HG02885 (cell line): ENCODE measurements at regions not wholly inside any gene's neighbourhood (a gene's known extent, or its start where the extent isn't known, plus 50 kb on each side); places are given as distances from the start of the nearest gene placed in this dataset.
"Not testable (repeated sequence)": the region's sequence is repeated elsewhere in the genome, so short reads cannot be mapped to it uniquely, and the experiment has no call there.

ENCODE experiments used
- ATAC-seq: cut with Tn5 transposase; IDR thresholded peaks from one replicate; pipeline ENCODE4 v1.9.1; 2021; ENCODE audit warnings: mild to moderate bottlenecking; ENCODE audit not compliant: unreplicated experiment, poor library complexity

DNA sequence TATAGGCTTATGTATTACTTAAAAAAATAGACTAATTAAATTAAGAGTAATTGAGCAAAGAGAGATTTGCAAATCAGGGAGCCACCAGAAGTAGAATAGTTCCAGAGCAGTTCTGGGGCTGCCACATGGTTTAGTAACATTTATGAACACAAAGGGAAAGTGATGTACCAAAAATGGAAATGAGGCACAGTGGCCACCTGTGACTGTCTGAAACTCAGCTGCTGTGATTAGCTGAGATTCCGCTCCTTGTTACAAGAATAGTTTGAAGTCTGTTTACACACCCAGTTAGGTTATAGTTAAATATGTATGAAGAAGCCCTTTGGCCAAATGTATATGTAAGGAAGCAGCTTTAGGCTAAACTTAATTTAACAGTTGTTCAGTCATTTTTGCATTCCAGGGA is 901.5 kb upstream of the CHORDC1 start:
- ATAC-seq = no peak

DNA sequence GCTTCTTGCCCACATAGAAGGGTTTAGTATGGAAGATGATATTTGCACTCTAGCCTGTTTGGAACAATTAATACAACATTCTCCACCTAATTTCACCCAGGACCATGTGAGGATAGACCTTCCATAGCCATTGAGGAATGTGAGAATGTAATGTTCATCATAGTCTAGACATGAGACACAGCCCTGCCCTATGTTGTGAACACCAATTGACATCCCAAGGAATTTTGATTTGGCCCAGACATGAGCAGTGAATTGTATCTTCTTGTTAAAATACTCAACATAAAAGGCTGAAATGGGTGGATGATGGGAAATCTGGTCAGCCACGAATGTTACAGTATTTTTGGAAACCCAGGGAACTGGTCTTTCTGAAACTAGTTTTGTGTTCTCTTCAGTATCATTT is 892.3 kb upstream of the CHORDC1 start:
- no peak for ATAC-seq

DNA sequence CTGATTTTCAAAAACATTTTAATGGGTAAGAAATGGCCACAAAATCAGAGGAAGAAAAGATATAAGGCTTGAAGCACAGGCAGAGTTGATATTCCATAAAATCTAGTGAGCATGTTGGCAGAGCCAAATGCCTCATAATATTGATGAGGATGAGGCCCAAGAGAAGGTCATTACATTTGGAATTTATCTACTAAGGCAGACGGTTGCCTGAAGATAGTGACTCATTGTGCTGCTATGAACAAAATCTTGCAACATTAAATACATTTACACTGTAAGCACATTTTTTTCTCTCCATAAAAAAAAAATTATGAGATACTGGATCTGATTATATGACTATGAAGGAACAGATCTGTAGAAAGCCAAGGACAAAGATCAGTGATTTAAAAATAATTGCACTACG is 881.4 kb upstream of the CHORDC1 start:
- ATAC-seq = no peak

DNA sequence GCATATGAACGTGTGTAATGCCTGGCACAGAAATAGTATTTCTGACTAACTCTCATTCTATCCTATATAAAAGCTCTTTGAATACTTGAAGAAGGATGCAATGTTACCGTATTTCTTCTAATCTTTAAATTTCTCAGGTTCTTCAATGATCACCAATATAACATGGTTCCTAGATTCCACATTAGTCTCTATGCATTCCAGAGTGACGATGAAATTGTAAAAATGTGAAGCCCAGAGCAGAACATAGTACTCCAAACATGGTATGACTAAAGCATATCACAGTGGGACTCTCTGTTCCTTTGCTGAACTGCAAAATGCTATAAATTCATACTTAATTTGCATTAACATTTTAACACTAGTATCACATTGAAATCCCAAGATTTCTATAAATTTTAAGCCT is 877.6 kb upstream of the CHORDC1 start:
- ATAC-seq = no peak

DNA sequence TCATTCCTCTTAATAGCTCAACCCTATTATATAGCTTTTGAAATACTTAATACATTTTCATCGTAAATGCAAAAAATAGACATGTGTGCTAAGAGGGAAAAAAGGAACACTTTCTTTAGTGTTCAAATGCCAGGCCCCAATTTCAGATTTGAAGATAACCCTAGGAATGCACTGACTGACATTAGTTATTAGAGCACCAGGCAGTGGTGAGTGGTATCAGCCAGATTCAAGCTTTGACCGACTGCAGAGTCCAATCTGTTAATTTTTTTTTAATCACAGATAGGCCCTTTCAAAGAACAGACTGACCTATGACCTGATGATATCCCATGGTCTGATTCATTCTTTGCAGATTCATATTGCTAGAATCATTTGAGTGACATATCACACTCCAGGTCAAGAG is 874.2 kb upstream of the CHORDC1 start:
- ATAC-seq = no peak

DNA sequence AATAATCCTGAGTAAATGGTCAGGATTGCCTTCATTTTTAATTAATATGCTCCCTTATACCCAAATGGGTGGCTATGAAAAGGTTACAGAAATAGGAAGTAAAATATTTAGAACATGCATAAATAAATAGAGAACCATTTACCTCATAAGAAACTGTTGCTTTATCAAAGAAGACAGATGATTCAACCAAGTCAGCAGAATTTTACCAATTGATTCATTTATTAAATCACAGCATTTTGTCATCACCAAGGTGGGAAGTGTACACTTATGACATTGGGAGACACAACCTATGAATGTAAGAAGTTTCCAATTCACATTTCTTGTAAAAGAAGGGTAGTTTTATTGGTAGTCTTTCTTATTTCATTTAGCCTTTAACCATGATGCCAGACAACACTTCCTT is 870.3 kb upstream of the CHORDC1 start:
- no peak for ATAC-seq

DNA sequence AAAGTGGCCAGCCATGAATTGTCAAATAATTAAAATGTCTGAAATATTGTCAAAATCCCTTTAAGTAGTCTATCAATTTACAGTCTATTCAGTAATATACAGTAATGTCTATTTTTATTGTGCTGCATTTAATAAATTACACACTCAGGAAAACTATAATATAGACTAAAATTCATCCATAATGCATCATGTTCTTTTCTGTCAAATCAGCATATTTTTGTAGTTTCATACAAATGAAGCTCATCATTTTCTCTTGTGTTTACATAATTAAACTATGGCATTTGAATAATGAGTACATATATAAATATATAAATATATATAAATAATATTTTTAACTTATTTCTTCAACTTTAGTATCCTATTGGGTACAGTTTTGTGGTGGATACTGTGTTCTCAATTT is 868.7 kb upstream of the CHORDC1 start:
- no peak for ATAC-seq

DNA sequence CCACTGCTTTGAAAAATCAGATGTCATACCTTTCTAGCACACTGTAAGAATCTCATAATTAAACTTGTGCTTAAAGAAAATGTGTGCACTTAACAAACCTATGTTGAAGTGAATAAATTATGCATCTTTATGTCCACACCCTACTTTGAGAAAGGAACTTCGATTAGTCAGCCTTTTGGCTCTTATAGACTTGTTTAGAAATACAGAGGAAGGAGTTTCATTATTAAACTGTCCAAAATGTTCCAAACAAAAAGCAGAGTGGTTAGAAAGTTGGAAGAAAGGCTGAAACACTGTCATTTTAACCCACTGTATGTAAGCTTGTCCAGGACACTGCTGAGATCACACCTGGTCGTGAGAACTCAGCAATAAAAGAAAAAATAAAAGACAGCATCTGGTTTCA is 863.2 kb upstream of the CHORDC1 start:
- no peak for ATAC-seq

DNA sequence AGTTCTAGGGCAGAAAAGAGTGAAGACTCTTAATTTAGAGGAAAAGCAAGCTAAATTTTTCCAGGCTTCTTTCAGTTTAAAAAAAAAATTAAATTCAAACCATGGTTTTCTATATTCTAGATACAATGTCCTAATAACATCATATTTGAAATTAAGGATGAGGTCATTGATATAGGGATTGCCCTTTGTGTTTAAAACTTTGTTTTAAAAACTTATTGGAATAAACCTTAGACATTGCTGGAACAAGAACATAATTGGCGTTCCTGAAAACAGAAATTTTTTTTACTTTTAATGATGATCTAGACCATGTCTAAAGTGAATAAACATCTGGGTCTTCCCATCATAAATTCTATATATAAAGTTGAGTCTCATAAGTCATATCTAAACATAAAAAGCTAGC is 859.4 kb upstream of the CHORDC1 start:
- ATAC-seq = no peak

DNA sequence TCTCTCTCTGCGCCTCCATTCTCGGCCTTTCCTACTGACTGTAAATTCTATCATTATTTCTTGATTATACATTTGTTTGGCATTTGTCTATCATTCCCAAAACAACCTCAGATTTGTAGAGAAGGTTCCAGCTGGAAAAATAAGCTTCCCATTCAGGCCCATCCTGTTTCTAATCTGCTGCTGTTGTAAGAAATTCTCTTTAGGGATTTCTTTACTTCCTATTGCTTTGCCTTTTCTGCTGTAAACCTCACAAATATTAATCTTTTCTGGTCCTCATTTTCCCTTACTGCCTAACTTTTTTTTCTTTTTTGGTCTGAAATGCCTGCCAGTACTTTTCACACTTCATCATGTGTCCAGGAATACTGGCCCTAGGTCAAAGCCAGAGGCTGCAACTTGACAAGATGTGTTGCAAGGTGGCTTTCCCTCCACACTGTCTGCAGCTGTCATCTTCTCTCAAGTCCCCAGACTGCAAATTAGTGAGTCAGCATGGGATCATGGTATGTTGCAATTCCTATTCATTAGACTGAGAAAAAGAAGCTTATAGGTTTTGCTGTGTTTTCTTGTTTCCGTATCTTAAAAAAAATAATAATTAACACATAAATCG is 858.7 kb upstream of the CHORDC1 start:
- ATAC-seq = no peak

DNA sequence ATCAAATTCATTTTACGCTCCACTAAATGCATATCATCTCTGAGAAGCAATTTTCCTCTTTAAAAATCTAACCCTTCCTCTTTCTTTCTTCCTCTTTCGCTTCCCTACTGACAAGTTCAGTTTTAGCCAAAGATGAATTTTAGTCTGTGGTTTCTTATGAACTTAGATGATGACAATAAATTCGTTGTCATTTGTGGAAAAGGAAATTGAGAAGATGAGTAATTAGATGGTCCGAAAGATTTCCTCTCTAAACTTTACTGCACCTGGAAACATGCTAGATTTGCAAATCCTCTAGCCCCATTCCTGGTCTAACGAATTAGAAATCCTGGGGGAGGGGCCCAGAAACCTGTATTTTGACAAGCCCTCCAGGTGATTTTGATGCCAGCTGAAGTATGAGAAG is 855.4 kb upstream of the CHORDC1 start:
- no peak for ATAC-seq

DNA sequence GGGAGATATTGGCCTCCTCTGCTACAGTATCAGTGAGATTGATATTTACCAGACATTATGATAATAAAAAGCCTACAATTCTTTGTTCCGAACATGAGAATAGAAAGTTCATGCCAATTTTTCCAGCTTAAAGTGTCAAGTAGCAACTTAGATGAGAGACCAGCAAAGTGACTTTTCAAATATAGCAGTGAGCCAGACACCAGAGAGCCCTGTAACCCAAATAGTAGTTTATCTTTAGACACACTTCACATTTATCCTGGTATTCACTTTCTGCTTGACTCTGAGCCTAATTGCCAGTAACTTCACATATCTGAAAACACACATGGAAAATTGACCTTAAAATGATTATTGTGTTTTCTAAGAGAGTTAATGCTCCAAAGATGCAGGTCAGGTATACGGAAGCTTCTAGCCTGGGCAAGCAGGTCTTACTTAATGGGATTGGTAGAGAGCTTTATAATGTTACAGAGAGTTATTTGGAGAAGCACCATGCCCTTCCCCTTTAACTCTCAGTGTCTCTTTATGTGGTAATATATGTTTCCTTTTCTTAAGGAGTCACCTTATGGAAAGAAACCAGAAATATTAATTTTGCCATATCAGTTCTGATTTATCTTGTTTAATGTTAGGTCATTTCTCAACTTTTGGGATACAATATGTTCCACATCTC is 852.3 kb upstream of the CHORDC1 start:
- ATAC-seq = no peak

DNA sequence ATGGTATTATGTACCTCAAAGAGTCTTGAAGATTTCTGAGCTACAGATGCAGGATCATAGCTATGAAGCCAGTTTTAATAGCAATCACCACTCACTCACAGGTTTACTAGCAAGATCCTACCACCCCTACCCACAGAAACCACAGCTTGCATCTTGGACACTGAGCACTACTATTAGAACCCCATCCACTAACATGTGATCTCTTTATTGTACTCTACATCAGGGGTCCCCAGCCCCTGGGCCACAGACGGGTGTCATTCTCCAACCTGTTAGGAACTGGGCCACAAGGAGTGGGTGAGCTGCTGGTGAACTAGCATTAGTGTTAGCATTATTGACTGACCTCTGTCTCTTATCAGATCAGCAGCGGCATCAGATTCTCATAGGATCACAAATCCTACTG is 844.8 kb upstream of the CHORDC1 start:
- no peak for ATAC-seq

DNA sequence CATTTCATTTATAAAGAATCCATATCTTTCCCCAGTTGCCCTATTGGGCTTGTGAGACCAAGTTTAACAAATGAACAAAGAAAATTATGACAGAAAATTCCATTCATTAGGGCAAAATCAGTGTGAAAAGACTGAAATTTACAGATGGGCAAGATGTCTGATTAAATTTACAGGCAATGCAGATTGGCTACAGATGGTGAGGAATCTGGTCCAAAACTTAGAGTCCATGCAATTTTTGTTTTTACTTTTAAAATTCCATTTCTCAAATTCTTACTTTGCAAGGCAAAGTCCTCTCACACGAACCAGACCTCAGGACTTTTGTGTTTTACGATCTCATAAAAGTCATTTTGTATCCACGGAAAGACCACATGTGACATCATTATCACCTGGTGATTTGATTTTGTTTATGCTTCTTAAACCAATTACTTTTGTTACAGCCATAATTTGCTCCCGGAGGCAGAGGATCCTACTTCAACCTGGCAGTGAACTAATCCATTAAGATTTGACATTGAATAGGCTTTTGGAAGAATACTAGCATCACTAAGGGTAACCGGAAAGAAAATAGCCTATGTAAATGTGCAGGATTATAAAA is 843.7 kb upstream of the CHORDC1 start:
- no peak for ATAC-seq

DNA sequence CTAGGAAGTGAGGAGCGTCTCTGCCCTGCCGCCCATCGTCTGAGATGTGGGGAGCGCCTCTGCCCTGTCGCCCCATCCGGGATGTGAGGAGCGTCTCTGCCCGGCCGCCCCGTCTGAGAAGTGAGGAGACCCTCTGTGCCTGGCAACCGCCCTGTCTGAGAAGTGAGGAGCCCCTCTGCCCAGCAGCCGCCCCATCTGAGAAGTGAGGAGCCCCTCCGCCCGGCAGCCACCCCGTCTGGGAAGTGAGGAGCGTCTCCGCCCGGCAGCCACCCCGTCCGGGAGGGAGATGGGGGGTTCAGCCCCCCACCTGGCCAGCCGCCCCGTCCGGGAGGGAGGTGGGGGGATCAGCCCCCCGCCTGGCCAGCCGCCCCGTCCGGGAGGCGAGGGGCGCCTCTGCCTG is 840.5 kb upstream of the CHORDC1 start:
- ATAC-seq = not testable (repeated sequence)

DNA sequence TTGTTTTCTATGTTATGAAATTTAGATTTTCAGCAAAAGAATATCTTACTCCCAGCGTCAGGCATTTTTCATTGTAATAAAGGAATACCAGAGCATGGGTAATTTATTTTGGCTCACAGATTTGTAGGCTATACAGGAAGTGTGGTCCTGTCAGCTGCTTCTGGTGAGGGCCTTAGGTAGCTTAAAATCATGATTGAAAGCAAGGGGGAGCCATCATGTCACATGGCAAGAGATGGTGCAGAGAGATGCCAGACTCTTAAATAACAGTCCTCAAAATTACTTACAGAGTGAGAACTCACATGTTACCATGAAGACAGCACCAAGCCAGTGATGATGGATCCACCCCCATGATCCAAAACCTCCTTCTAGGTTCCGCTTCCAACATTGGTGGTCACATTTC is 825.0 kb upstream of the CHORDC1 start:
- ATAC-seq = no peak

DNA sequence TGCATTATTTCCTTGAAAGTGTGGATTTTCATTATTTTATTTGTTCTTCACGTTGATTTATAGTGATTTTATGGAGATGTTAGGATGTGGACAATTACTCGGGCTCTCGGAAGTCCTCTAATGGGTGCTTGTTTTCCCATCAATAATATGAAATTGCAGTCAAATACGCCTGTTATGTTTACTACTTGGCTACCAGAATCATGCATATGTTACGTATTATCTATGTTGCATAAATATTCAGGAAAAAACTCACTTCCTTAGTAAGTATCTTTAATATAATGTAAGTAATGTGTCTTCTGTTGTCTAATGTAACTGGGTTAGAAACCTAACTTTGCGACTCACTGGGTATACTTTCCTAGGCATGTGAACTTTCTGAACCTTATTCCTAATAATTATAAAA is 823.4 kb upstream of the CHORDC1 start:
- ATAC-seq = no peak

DNA sequence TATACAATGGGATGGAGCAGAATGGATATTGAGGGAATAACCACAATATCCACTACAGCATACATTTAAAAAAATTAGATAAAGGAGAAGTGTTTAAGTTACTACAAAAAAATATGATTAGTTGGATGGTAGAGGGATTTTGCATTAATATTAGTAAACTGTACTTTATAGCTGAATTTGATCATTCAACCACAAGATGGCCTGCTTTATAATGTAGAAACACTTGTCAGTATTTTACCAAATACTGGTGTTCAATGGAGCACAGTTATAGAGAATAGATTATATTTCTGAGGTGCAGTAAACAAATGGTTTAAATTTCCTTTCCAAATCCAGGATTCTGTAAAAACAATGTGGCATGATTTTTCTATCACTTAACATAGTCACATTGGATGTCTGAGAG is 818.8 kb upstream of the CHORDC1 start:
- no peak for ATAC-seq

DNA sequence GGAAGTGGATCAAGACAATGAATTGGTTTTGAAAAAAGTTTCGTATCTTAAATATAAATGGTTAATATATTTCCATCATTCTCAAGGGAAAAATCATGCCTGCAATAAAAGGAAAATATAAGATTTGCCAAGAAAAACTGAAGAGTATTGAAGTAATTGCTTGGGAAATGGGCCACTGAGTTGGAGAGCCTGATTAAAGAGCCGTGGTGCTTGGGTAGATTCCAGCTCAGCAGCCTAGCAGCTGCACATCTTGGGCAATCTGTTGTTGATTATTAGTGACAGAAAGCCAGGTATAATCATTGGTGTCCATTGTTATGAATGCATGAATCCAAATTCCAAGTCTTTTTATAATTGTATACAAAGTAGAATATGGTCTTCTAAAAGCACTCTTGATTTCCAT is 800.9 kb upstream of the CHORDC1 start:
- ATAC-seq = no peak

DNA sequence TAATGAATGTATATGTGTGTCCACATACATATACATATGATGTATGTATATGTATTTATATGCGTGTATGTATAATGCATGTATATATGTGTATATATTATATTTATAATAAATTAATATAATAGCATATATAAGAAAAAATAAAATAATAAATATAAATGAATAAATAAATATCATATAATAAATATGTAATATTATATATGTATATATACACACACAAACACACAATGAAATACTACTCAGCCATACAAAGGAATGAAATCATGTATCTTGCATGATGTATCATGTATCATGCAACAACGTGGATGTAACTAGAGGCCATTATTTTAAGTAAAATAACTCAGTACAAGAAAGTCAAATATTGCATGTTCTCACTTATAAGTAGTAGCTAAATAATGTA is 788.7 kb upstream of the CHORDC1 start:
- no peak for ATAC-seq

DNA sequence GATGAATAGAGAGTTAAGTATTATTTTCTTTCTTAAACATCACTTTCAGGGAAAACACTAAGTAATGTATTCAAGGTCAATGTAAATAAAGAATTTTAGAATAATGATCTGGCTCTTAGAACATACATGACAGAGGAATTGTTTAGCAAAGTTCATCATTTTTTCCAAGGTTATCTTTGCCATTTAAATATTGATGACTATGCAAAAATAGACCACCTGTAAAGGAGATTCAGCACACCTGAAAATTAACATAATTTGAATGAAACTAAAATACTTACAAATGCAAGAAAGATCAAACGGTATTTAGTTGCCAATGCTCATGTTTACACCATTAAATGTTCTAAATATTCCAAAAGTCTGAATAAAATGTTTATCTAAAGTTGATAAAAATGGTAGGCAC is 782.6 kb upstream of the CHORDC1 start:
- no peak for ATAC-seq

DNA sequence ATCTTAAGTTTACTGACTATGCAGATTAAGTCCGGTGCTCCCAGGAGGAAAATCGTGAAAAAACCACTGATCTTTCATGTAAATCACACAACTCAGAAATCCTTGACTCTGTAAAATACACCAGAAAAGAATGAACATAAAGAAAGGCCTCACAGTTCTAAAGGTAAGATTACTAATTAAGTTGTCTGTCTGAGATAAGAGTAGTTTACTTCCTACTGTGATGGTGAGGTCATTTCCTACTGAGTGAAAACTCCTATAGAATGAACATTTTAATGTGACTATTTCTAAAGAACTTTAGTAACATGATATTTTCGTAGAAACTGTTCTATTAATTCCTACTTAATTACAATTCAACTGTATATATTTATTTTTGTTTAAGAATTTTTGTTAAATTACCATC is 774.4 kb upstream of the CHORDC1 start:
- no peak for ATAC-seq
